NCI-H2081 treated with DMSO at 0.1 percent for 48 hours (cell line): ENCODE measurements at regions not wholly inside any gene's neighbourhood (a gene's known extent, or its start where the extent isn't known, plus 50 kb on each side); places are given as distances from the start of the nearest gene placed in this dataset.

Experiments
- DNase-seq: peaks from one replicate; lab custom pipeline; 2025; lab: John Stamatoyannopoulos, UW

DNA sequence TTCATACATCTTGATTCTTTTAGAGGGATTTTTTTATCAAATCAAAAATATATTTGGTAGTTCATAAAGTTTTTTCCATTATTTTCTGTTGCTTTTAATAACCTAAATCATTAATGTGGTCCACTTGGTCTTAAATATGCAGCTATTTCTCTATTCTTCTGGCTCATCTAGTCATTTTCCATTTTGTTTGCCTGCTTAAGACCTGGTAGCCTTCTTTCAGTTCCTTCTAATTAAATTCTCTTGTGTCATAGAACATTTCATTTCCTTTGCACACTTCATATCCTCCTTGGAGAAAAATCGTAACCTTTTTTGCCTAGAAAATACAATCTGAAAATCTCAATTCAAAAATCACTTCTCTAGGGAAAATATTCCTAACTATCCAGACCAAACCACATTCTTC, 387.0 kb downstream of the LRFN5 start:
- no peak for DNase-seq

GRCh38 chr14:41986700-41987099, 380.0 kb downstream of the LRFN5 start:
- no peak for DNase-seq

GRCh38 chr14:41986083-41986645, 379.5 kb downstream of the LRFN5 start:
- DNase-seq, result no peak

GRCh38 chr14:41973178-41973577, 366.5 kb downstream of the LRFN5 start:
- DNase-seq, result no peak

DNA sequence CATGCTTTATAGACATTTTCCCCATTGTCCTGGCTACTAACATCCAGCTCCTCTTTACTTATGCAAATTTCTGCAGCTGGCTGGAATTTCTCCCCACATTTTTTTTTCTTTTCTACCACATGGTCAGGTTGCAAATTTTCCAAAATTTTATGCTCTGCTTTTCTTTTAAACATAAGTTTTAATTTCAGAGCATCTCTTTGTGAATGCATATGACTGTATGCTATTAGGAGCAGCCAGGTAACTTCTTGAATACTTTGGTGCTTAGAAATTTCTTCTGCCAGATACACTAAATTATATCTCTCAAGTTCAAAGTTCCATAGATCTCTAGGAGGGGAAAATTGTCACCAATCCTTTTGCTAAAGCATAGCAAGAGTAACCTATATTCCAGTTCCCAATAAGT, 365.9 kb downstream of the LRFN5 start:
- no peak for DNase-seq

- no peak for DNase-seq
Observed at GRCh38 chr14:41960281-41960680, 353.6 kb downstream of the LRFN5 start.

GRCh38 chr14:41957459-41957858, 350.8 kb downstream of the LRFN5 start:
- no peak for DNase-seq
